ENCODE measurements at regions not wholly inside any gene's neighbourhood (a gene's known extent, or its start where the extent isn't known, plus 50 kb on each side); places are given as distances from the start of the nearest gene placed in this dataset.
"Not testable (repeated sequence)": the region's sequence is repeated elsewhere in the genome, so short reads cannot be mapped to it uniquely, and the experiment has no call there.

DNA sequence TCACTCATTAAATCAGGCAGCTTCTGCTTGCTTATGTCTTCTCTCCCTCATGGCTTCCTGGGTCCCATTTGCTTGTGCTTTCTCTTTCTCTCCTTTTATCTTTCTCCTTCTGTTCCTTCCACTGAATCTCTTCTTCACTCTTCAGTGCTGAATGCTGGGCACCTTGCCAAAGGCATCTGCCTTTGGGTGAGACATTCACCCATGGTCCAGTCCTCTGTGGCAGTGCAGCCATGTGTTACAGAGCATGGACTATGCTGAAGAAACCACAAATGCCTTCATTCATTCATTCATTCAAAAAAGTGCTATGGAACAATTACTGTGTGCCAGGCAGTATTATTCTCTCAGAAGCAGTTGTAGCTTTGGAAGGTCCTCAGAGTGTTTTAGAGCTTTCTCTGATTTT, 344.4 kb upstream of the STXBP6 start:
- Mint-ChIP-seq H3K36me3 (no peaks in the 10 kb centered on the region), H3K27me3 (no peaks in the 10 kb centered on the region), H3K4me3 (no peak overlapping the region), H3K27ac (no peak overlapping the region), H3K4me1 (no peaks in the 10 kb centered on the region), H3K9me3 (ENCODE audit: low read depth) (no peaks in the 10 kb centered on the region)
- ATAC-seq (no peak), DNase-seq (no peak)
- CTCF ChIA-PET, result no interaction called here

- no peak for DNase-seq
- Mint-ChIP-seq H3K4me1 (no peaks in the 10 kb centered on the region), H3K27ac (no peak overlapping the region), H3K9me3 (ENCODE audit: low read depth) (no peaks in the 10 kb centered on the region), H3K27me3 (no peaks in the 10 kb centered on the region), H3K4me3 (no peak overlapping the region), H3K36me3 (no peaks in the 10 kb centered on the region)
- ATAC-seq, result no peak
- CTCF ChIA-PET, result no interaction called here
Measured at GRCh38 chr14:25389948-25390347, 340.0 kb upstream of the STXBP6 start.

- H3K9me3 Mint-ChIP-seq (ENCODE audit: low read depth), result no peaks in the 10 kb centered on the region
Measured at GRCh38 chr14:25381498-25381897, 331.6 kb upstream of the STXBP6 start.

DNA sequence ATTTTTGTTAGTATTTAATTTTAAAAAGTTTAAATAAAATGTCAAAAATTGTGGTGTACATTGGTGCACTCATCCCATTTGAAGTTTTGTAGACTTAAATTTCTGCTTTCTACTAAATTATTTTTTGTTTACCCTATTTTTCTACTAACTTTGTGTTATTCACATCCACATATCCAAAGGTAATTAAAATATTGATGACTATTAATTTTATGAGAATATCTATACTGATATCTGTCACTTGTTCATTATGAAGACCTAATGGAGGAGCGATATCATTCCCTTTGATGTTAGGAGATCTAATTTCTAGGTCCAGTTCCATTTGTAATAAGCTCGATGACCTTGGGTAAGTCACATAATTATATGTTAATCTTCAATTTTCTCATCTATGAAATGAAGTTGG, 325.7 kb upstream of the STXBP6 start:
- H3K4me1 Mint-ChIP-seq, result no peaks in the 10 kb centered on the region
- DNase-seq (no peak), ATAC-seq (no peak)
- H3K27me3 Mint-ChIP-seq, result no peaks in the 10 kb centered on the region
- no peak overlapping the region for H3K4me3 Mint-ChIP-seq
- no peaks in the 10 kb centered on the region for H3K36me3 Mint-ChIP-seq
- H3K9me3 Mint-ChIP-seq (ENCODE audit: low read depth), result no peaks in the 10 kb centered on the region
- H3K27ac Mint-ChIP-seq, result no peak overlapping the region
- CTCF ChIA-PET, result no interaction called here

More at GRCh38 chr14:25381498-25381897, 331.6 kb upstream of the STXBP6 start:
- ATAC-seq, result no peak
- no peaks in the 10 kb centered on the region for H3K36me3 Mint-ChIP-seq
- H3K4me3 Mint-ChIP-seq, result no peak overlapping the region
- H3K27me3 Mint-ChIP-seq, result no peaks in the 10 kb centered on the region
- CTCF ChIA-PET, result no interaction called here
- no peak for DNase-seq
- H3K4me1 Mint-ChIP-seq, result no peaks in the 10 kb centered on the region
- H3K27ac Mint-ChIP-seq, result no peak overlapping the region

DNA sequence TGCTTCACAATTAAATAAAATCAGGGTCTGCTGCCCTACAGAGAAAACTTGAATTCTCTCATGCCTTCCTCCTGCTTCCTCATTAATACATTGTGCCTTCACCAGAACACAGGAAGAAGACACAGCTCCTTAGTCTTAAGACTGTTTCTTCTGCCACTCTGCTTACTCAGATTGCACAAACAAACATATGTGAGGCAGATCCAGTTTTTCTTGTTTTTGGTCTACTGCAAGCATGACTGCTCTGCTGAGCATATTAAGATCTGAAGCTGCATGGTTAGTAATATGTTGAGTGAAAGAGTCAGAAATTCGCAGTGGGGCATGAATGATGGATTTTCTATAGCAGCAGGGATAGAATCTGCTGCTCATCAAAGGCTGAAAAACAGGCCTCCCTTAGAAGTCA, 321.1 kb upstream of the STXBP6 start:
- Mint-ChIP-seq H3K27me3 (no peaks in the 10 kb centered on the region), H3K27ac (no peak overlapping the region), H3K4me1 (no peaks in the 10 kb centered on the region), H3K4me3 (no peak overlapping the region), H3K9me3 (ENCODE audit: low read depth) (no peaks in the 10 kb centered on the region), H3K36me3 (no peaks in the 10 kb centered on the region)
- no peak for DNase-seq
- CTCF ChIA-PET, result no interaction called here
- ATAC-seq, result no peak

GRCh38 chr14:25370057-25370456, 320.1 kb upstream of the STXBP6 start:
- H3K27me3 Mint-ChIP-seq; H3K27ac Mint-ChIP-seq; H3K4me3 Mint-ChIP-seq; DNase-seq; ATAC-seq; H3K4me1 Mint-ChIP-seq; H3K36me3 Mint-ChIP-seq; CTCF ChIA-PET; H3K9me3 Mint-ChIP-seq (ENCODE audit: low read depth): not testable (repeated sequence)

- Mint-ChIP-seq H3K36me3 (no peaks in the 10 kb centered on the region), H3K4me3 (no peak overlapping the region), H3K27ac (no peak overlapping the region), H3K4me1 (no peaks in the 10 kb centered on the region), H3K9me3 (ENCODE audit: low read depth) (peaks cover 3% of the 10 kb centered on the region), H3K27me3 (no peaks in the 10 kb centered on the region)
- no peak for ATAC-seq
- CTCF ChIA-PET, result no interaction called here
- no peak for DNase-seq
Measured at GRCh38 chr14:25358330-25358729, 308.4 kb upstream of the STXBP6 start.

DNA sequence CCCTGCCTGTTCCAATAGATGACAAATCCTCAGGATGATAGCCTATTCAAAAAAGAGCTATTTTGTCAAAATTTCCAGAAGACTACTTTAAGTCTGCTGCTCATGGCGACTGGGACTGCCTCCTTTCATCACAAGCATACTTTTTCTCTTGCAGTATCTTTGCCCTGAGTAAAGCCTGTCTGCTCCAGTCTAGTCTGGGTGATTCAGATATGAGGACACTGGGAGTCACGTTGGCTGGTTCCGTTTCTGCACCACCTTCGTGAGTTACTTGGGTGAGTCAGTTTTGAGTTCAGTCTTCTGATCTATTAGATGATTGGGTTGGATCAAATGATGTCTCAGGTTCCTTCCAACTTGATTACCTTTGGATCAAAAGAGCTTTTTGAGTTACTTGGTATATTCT, 301.3 kb upstream of the STXBP6 start:
- Mint-ChIP-seq H3K4me3 (no peak overlapping the region), H3K36me3 (no peaks in the 10 kb centered on the region), H3K9me3 (ENCODE audit: low read depth) (no peaks in the 10 kb centered on the region), H3K27me3 (no peaks in the 10 kb centered on the region), H3K4me1 (no peaks in the 10 kb centered on the region), H3K27ac (no peak overlapping the region)
- DNase-seq (no peak), ATAC-seq (no peak)
- CTCF ChIA-PET, result no interaction called here

DNA sequence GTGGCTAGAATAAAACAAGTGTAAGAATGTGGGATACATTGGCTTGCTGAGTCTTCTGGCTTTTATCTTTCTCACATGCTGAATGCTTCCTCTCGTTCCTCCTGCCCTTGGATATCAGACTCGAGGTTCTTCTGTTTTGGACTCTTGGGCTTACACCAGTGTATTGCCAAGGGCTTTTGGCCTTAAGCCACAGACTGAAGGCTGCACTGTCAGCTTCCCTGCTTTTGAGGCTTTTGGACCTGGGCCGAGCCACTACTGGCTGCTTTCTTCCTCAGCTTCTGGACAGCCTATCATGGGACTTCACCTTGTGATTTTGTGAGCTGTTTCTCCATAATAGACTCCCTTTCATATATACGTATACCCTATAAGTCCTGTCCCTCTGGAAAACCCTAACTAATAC, 300.9 kb upstream of the STXBP6 start:
- Mint-ChIP-seq H3K36me3 (no peaks in the 10 kb centered on the region), H3K4me1 (no peaks in the 10 kb centered on the region), H3K27me3 (no peaks in the 10 kb centered on the region), H3K27ac (no peak overlapping the region), H3K9me3 (ENCODE audit: low read depth) (no peaks in the 10 kb centered on the region), H3K4me3 (no peak overlapping the region)
- CTCF ChIA-PET, result no interaction called here
- no peak for ATAC-seq
- no peak for DNase-seq

DNA sequence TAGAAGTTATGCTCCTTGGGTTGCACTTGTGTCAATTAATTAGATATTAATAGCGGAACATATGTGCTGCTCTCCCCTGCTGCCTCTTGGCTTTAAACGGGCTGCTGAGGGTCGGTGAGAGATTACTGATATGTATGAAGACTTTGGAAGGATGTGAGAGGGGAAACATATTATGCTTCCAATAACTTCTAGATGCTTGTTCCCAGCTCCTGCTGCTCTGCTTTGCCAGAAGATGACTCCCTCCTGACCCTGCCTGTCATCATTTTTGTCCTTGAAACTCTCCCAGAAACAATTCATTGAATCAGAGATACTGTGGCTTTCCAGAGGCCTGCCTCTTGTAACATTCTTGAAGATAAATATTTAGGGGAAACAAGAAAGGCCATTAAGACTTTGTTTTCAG, 300.1 kb upstream of the STXBP6 start:
- no peaks in the 10 kb centered on the region for H3K4me1 Mint-ChIP-seq
- ATAC-seq, result no peak
- H3K27me3 Mint-ChIP-seq, result no peaks in the 10 kb centered on the region
- no peak overlapping the region for H3K27ac Mint-ChIP-seq
- H3K9me3 Mint-ChIP-seq (ENCODE audit: low read depth), result peaks cover 2% of the 10 kb centered on the region
- DNase-seq, result no peak
- no peaks in the 10 kb centered on the region for H3K36me3 Mint-ChIP-seq
- no peak overlapping the region for H3K4me3 Mint-ChIP-seq
- CTCF ChIA-PET, result no interaction called here

DNA sequence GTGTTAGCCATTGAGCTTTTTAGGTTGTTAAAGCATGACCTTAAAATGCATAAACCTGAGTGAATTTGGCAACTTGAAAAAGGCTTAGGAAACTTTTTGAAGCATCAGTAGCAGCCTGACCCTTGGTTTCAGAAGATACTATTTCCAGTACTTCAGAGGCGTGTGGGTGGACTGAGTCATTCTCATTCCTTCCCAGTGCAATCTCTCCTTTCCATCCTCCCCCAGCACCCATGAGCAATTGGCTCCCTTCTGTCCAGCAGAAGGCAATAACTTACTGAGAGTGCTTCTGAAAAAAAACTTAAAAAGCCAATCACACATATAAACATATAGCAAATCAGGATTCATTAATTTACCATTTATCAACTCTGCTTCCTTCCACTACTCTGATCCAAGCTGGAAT, 299.3 kb upstream of the STXBP6 start:
- Mint-ChIP-seq H3K9me3 (ENCODE audit: low read depth) (peaks cover 3% of the 10 kb centered on the region), H3K27me3 (no peaks in the 10 kb centered on the region), H3K4me1 (no peaks in the 10 kb centered on the region), H3K27ac (no peak overlapping the region), H3K36me3 (no peaks in the 10 kb centered on the region), H3K4me3 (no peak overlapping the region)
- DNase-seq, result no peak
- CTCF ChIA-PET, result no interaction called here
- ATAC-seq, result no peak

- Mint-ChIP-seq H3K4me1 (no peaks in the 10 kb centered on the region), H3K27ac (no peak overlapping the region), H3K36me3 (no peaks in the 10 kb centered on the region), H3K27me3 (no peaks in the 10 kb centered on the region), H3K4me3 (no peak overlapping the region), H3K9me3 (ENCODE audit: low read depth) (peaks cover 12% of the 10 kb centered on the region)
- no peak for ATAC-seq
- CTCF ChIA-PET, result no interaction called here
- no peak for DNase-seq
Measured at GRCh38 chr14:25340882-25341281, 290.9 kb upstream of the STXBP6 start.

DNA sequence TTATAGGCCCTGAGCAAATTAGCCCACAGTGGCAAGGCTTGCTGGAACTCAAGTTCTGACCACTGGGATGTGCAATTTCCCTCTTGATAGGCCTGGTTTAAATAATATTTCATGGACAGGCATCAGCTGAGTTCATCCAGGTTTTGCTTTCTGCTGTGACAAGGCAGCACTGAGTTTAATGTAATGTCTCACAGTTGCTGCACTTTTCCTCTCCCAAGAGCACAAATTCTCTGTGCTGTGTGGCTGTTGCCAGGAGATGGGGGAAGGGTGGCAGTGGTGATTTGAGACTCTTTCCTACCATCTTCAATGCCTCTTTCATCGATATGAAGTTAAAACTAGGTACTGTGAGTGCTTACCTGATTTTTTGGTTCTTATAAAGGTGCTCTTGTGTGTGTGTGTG, 272.8 kb upstream of the STXBP6 start:
- no peak overlapping the region for H3K4me3 Mint-ChIP-seq

DNA sequence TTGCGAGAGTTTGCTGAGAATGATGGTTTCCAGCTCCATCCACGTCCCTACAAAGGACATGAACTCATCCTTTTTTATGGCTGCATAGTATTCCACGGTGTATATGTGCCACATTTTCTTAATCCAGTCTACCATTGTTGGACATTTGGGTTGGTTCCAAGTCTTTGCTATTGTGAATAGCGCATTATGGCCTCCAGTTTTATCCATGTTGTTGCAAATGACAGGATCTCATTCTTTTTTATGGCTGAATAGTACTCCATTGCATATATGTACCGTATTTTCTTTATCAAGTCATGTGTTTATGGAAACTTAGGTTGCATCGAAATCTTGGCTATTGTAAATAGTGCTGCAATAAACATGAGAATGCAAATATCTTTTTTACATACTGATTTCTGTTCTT, 266.1 kb upstream of the STXBP6 start:
- H3K4me3 Mint-ChIP-seq; H3K27me3 Mint-ChIP-seq; H3K4me1 Mint-ChIP-seq; ATAC-seq; H3K36me3 Mint-ChIP-seq; H3K27ac Mint-ChIP-seq; CTCF ChIA-PET; DNase-seq; H3K9me3 Mint-ChIP-seq (ENCODE audit: low read depth): not testable (repeated sequence)

More for the DNA sequence above, 272.8 kb upstream of the STXBP6 start:
- Mint-ChIP-seq H3K27me3 (no peaks in the 10 kb centered on the region), H3K9me3 (ENCODE audit: low read depth) (peaks cover under 1% of the 10 kb centered on the region), H3K4me1 (no peaks in the 10 kb centered on the region), H3K36me3 (no peaks in the 10 kb centered on the region), H3K27ac (no peak overlapping the region)
- DNase-seq (no peak), ATAC-seq (no peak)
- CTCF ChIA-PET, result no interaction called here

- no peaks in the 10 kb centered on the region for H3K36me3 Mint-ChIP-seq
- no peaks in the 10 kb centered on the region for H3K27me3 Mint-ChIP-seq
- CTCF ChIA-PET, result no interaction called here
- ATAC-seq (no peak), DNase-seq (no peak)
- no peak overlapping the region for H3K27ac Mint-ChIP-seq
- no peak overlapping the region for H3K4me3 Mint-ChIP-seq
- peaks cover 1% of the 10 kb centered on the region for H3K9me3 Mint-ChIP-seq (ENCODE audit: low read depth)
- H3K4me1 Mint-ChIP-seq, result no peaks in the 10 kb centered on the region
Measured at GRCh38 chr14:25308244-25308643, 258.3 kb upstream of the STXBP6 start.
